ENCODE measurements at regions not wholly inside any gene's neighbourhood (a gene's known extent, or its start where the extent isn't known, plus 50 kb on each side); places are given as distances from the start of the nearest gene placed in this dataset.

DNA sequence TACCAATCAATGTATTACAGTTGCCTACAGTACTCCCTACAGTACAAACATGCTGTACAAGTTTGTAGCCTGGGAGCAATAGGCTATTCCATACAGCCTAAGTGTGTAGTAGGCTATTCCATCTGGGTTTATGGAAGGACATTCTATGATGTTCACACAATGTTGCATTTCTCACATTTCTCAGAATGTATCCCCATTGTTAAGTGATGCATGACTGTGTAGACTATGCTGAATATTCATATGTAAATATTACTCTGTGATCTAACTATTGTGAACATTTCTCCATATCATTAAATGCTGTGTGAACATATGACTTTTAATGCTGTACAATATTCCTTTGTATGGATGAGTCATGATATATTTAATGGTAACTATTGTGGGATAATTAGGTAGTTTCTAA is 139.2 kb upstream of the ADAMTS9 start:
- DNase-seq, result no peak

DNA sequence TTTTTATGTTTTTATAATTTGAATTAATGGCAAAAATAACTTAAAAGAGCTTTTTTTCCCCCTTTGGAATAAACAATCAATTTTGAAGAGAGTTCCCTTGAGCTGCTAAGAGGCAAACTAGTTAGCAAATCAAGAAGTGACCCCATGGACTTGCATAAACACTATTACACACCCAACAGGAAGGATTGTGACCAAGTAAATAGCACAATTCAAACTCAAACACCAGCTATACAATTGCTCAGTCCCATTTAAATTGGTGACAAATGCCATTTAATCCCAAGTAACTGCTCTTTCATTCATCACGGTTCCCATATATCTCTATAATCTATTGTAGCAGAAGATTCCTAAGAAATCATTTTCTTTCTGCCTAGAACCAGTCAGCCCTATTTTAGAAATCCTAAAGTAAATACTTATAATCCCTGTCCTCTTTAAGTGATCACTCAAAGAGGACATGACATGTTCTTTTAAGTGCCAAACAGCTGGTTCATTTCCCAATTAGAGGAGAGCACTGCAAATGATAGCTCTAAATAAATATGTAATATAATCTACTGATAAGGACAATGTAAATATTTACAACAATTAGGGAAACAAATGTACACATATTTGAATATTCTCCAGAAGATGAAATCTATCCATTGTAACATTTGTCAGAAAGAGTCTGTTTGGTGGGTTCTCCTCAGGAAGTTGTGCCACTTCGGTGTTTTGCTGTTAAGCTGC is 137.8 kb upstream of the ADAMTS9 start:
- no peak for DNase-seq

DNA sequence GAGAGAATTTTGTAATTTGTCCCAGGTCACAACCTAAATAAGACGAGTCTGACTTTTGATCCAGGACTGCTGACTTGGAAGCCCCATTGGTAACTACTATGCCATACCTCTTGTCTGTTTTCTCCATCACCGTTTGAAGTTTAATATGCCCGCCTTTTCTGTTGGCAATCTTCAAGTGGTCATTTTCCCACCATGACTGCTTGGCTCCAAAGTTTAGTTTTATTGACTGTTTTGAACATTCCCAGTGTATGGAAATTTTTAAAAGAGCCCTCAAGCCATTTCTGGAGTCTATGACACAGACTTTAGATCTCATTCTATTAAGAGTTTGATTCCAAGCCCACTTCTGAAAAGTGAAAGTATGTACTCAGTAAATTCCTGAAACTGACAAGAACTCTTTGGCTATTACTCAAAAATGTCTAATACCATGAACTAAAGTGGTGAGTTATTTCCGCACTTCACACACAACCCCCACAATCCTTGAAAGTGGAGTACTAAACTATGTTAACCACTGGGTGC is 136.7 kb upstream of the ADAMTS9 start:
- DNase-seq, result peak; percentile 9

DNA sequence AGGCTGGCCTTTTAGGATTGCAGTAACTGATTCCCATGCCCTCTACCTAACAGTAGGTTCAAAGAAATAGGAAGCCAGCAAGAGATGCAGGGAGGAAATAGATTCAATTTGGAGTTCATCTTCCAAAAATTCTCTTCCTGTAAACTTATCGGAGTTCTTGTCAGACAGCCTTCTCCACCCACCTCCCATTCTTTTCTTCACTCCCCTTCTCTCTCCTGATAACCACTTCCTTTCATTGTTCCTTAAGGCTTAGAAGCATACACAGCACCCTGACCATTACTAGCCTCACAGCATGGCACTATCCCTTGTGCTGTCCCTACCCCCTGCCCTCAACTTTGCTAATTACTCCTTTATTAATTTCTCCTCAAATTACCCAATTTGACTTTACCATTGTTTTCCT is 130.4 kb upstream of the ADAMTS9 start:
- no peak for DNase-seq

DNA sequence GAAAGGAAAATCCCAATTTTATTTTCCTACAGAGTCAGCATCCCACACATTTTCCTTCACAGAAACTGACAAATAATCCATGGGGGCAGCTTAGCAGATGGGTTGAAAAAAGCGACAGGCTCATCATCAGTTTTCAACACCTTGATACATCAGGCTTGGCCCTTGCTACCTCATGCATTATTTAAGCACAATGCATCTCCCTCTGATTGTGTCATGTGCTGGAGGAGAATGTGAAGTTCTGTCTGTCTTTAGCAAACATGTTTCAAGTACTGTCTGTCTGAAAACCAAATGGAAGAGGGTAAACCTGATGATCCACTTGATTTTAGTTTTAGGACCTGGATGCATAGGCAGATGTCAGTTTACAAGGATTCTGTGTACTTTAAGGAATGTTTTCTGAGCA is 128.6 kb upstream of the ADAMTS9 start:
- no peak for DNase-seq

DNA sequence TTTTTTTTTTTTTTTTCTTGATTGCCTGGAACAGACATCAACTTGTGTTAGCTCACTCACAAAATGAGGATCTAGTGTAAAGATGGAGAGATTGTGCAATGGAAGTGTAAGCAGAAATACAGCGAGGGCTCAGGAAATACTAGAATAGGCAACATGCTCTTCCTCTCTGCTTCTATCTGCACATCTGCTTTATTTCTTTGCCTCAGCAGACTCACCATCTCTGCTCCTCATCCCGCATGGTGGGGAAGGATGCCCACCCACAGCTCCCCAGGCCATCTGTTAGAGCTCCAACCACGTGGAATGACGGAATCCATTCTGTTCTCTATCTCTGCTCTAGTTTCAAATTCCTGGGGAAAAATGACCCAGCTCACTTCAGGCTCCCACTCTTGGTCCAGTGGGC is 128.0 kb upstream of the ADAMTS9 start:
- DNase-seq, result no peak

DNA sequence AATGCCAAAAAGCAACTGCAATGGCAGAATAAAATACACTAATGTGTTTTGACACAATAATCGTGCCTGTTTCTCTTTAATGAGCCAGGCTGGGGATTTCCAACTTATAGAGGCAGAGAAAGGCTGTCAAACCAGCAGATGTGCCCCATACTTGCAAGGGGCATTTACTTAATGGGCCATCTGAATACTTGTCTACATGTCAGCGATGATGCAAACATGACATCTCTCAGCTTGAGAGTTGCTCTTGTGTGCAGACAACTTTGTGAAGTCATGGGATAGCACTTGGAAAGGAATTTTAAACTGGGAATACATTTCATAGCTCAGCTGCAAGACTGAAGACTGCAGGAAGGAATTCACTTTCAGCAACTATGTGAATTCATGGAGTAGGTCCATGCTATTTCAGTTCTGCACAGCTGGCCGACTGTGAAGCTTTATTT is 127.4 kb upstream of the ADAMTS9 start:
- no peak for DNase-seq

DNA sequence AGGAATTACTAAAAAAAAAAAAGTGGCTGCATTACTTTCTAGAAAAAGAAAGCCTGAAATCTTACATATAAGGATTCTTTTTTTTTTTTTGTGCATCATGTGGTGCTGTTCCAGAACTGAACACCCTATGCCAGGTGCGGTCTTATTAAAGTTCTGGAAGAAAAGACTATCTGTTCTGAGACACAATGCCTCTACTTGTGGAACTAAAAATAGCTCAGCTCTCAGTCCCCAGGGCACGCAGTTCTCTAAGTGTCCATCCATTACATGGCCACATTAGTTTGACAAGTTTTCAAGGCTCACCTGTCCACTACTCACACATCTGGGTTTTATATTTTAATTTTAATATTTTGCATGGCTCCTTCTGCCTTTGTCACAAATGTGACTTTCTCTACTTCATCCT is 126.6 kb upstream of the ADAMTS9 start:
- no peak for DNase-seq

DNA sequence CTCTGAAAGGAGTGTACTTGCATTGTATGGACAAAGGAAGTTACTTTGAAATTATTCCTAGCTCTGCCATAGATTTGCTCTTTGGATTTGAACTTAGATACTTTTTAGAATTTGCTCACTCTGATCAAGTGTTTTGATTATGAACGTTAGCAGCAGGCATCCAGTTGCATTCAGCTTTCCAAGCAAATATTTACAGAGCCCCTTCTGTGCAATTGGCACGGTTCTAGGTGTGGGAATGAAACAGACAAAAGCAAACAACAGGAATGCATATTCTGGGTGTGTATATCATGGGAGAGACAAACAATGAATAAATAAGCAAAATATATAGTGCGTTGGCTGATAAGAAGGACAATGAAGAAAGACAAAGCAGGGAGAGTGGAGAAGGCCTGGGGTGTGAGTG is 125.5 kb upstream of the ADAMTS9 start:
- DNase-seq, result no peak

DNA sequence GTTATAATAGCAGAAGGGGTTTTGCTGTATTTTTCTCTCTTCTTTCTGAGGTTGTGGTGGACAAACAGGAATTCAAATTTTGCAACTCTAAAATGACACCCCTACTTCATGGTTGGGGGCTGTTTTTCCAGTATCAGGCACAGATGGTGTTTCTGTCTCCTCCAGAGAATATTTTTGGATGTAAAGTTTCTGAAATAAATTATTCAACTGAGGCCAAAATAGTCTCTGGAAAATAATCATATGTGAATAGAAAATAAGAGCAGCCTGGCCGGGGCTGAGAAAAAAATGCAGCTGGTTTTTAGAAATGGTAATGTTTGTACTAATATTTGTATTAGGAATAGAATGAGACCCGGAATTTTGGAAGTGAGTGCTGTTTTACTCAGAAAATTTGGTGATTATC is 121.3 kb upstream of the ADAMTS9 start:
- no peak for DNase-seq

DNA sequence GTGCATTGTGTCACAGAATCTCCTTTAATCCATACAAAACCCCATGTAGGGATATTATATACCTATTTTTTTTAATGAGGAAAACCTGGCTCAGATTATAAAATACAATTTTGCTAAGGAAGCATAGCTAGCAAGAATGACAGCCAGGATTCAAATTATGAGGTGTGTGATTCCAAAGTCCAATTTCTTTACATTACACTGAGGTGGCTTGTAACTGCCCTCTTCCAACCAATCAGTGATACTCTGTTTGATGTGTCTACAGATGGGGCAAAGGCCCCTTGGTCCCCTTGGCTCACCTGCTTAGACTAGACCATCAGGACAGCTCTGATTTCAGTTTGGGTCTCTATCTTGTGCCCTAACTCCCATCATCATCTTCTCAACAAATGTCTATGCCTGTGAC is 120.3 kb upstream of the ADAMTS9 start:
- no peak for DNase-seq

DNA sequence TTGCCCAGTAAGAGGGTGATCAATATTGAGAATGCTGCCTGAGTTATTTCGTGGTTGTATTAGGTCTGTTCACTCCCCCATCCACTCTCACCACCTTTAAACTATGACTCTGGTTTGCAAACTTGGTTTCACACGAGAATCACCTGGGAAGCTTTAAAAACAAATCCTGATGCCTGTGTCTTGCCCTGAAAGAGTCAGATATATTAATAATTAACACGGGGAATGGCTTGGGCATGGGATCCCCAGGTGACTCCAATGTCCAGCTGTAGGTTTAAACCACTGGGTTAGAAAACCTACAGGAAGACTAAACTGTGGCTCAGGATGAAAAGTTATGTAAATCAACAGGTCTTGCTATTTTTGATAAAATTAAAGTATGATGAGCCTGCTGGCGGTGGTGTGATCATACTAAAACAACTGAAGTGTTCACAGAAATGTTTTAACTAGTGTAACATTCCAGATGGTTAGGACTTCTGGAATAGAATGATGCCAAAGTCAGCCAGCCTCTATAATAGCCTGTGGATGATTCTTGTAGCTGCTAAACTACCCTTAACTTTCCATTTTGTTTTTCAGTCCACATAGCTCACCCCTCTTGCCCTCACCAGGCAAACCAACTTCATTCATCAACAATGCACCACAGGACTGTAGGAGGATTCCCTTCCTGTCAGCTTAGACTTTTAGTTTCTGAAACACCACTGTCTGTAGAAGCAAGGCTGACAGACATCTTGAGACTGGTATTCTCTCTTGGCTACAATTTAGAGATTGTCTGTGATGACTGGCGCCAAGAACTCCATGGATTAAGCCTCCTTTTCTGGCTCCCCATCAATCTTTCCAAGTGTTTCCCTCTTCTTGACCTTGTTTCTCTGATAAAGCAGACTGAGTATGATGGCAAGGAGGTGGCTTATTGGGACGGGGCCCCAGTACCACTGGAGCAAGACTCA is 119.1 kb upstream of the ADAMTS9 start:
- no peak for DNase-seq

DNA sequence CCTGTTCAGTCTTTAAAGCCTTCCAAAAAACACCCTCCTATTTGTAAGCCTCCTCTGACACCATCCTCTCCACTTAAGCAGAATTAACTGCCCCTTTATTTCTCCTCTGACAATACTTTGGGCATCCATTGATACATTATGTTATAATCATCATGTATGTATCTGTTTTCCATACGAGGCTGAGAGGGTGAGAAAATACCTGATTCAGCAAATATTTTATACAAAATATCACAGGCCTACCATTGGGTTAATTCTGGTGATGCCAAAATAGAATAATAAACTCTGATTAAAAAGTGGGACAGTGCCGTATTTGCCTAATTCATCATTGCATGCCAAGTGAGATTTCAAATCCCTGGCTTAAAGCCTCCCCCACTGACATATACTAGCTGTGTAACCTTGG is 118.2 kb upstream of the ADAMTS9 start:
- DNase-seq, result no peak

DNA sequence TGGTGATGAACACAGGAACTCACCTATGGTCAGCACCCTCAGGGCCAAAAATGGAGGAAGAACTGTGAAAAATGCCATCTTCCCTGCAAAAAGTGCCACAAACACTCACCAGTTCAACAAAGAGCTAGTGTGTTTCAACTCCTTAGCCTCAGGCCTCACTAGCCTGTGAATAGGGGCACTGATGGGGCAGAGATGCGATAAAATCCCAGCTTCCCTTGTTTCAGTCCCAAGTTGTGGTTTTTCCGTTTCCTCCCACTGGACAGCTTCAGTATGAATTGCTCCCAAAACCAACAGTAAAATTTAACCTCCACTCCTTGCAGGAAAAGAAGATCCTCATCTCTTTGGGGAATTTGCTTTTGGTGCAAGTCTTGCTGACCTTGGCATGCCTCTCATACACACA is 117.4 kb upstream of the ADAMTS9 start:
- DNase-seq, result no peak

DNA sequence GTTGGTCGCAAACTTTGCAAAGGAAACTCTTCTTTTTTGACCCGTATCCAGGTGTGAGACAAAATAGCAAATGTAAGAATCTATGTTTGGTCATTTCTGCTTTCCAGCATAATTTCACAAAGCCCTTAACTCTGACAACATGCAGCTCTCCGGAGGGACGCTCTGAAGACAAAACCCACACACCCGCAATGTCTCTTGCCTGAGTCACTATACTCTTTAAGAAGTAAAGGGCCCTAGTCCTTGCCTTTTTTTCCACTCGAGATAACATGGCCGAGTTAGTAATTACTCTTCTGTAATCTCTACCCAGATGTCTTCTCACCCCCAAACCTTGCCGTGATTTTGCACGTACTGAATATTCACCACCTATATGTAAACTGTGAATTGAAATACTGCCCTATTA is 115.7 kb upstream of the ADAMTS9 start:
- DNase-seq, result no peak

DNA sequence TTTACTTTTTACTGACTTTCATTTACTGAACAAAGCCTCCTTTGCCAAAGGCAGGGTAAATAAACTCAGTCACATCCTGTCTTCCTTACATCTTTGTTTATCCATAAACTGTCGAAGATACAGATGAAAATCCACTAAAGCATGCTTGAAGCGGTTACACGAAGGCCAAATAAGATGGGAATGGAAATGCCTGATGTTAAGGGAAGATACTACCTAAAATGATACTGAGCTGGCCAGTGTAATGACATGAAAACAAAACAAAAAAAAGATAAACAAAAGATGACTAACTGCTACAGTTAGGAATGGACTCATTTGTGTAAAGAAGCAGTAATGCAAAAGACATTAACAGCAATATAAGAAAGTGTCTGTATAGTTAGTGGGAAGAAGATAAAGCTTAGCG is 114.7 kb upstream of the ADAMTS9 start:
- no peak for DNase-seq

DNA sequence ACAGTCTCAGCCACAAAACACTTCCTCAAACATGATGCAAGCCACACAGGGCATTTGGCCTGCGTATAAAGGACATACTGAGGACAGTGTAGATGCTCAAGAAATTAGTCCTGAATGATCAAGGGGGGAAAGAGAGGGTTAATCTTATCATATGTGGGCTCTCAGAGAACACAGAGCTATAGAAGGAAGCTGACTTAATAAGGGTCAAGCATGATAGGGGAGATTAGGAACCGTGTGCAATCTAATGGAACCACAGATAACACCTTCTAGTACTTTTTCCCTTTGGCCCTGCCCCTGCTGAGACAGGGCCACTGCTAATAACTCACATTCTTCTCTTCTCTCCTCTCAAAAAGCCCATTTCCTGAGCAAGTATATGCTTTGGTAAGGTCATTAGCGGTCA is 114.1 kb upstream of the ADAMTS9 start:
- no peak for DNase-seq

DNA sequence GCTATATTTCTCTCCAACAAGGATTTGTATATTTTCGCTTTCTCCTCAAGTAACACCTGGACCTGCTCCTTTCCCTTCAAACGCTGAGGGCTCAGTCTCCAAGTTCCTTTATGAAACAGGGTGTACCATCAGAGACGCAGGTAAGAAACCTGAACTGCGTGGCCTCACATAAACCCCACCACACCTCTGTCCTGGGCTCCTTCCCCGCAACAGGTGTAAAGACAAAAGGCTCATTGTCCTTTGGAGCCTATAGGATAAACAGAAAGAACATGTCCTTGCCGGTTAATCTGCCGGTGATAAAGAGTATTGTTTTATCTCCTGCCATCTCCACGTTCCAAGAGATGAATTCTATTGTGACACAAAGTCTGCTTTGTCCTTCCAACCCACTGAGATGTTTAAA is 111.8 kb upstream of the ADAMTS9 start:
- no peak for DNase-seq

DNA sequence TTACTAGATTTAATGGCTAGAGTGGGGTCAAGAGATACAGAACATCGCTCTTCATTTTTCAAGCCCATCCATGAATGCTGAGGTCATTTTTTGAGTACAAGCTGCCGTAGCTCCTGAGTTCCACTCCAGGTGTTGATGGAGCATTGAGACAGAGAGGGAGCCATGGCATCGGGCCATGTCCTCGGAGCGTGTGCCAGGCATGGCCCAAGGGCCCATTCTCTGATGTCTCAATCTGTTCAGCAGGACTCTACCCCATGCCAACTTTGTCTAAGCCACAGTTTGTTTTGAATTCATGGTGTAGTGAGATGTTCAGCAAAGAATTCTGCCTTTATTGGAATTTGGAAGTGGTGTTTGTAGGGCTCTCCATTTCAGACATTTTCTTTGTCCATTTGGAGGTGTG is 110.5 kb upstream of the ADAMTS9 start:
- no peak for DNase-seq

DNA sequence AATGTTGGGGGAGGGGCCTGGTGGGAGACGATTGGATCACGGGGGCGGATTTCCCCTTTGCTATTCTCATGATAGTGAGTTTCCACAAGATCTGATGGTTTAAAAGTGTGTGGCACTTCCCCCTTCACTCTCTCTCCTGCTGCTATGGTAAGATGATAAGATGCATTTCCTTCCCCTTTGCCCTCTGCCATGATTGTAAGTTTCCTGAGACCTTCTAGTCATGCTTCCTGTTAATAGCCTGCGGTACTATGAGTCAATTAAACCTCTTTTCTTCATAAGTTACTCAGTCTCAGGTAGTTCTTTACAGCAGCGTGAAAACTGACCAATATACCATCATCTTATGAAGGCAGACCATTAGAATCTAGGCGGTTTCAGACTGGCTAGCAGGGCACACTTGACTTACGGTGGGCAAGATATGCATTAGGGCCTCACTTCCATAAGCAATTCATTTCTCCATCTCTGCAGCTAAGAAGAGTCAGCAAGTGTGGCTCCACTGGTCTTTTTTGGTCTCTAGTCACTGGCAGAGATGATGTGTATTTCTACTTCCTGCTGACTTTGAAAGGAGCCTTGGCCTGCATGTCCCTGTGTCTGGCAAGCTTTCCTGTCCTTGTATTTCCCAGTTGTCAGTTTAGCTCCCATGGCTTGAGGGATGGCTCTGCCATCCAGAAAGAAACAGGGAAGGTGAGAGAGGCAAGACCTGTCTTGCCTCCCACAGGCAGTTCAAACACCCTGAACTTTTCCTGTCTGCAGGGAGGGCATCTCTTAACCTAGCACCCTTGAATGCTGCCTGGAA is 109.0 kb upstream of the ADAMTS9 start:
- DNase-seq, result no peak

DNA sequence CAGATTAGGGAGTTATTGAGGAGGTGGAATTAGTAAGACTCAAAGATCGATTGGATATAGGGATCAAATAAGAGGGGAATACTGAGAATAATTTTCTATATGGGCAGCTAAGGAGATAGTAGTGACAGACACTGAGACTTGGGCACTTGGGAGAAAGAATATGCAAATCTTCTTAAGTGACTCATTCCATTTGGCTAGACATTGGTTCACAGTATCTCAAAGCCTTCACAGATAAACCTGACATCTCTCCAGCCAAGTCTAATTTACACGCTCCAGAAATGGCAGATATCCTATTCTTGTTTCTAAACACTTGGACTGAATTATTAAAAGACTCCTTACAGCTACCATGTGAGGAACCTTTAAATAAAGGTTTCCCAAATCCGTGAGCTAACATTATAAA is 104.6 kb upstream of the ADAMTS9 start:
- no peak for DNase-seq

DNA sequence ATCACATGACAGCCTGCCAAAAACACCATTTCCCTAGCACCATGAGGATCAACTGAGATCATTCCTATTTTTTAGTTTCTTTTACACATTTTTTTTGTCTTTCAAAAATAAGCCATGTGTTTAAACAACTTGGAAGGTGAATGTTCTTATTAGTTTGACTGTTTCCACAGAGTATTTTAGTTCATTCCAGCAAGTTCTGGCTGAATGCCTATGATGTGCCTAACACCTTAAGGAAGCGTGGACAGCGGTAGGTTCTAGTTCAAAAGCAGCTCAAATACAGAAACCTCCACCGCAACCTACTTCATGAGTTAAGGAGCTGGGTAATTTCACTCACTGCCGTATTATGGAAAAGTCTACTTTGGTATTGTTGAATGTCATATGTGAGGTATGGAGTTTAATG is 101.3 kb upstream of the ADAMTS9 start:
- no peak for DNase-seq

DNA sequence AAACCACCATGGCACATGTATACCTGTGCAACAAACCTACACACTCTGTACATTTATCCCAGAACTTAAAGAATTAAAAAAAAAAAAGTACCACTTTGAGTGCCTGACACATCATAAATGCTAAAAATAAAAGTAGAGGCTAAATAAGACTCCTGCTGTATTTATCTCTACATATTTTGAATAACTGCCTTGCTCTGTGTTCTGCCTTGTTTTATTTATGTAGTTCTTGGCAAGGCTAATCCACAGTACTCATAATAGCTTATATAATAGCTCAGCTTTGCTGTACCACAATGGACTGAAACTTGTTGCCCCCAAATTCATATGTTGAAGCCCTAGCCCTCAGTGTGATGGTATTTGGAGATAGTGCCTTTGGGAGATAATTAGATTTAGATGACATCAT is 95.4 kb upstream of the ADAMTS9 start:
- DNase-seq, result no peak

Measured in activated CD4-positive, alpha-beta T cell treated with anti-CD3 and anti-CD28 coated beads, Interleukin-10, Interleukin-2, amounts not matched to agents 100 ng/mL and 50 ng/mL, durations not matched to agents 16 hours and 8 hours (primary cell).